GM21360 (cell line): ENCODE measurements at regions not wholly inside any gene's neighbourhood (a gene's known extent, or its start where the extent isn't known, plus 50 kb on each side); places are given as distances from the start of the nearest gene placed in this dataset.
"Not testable (repeated sequence)": the region's sequence is repeated elsewhere in the genome, so short reads cannot be mapped to it uniquely, and the experiment has no call there.

Source experiments
- ATAC-seq: cut with Tn5 transposase; IDR thresholded peaks from one replicate; pipeline ENCODE4 v1.9.1; 2021; ENCODE audit warnings: mild to moderate bottlenecking, moderate library complexity; ENCODE audit not compliant: unreplicated experiment

- not testable (repeated sequence) for ATAC-seq
Measured at GRCh38 chr15:38797506-38797905, 232.9 kb upstream of the RASGRP1 start.

- ATAC-seq, result not testable (repeated sequence)
Measured at GRCh38 chr15:38799202-38799601, 234.6 kb upstream of the RASGRP1 start.

- no peak for ATAC-seq
Measured at GRCh38 chr15:38809621-38810020, 245.0 kb upstream of the RASGRP1 start.

- ATAC-seq, result no peak
Measured at GRCh38 chr15:38810686-38811085, 246.1 kb upstream of the RASGRP1 start.

GRCh38 chr15:38814254-38814653 is 249.6 kb upstream of the RASGRP1 start:
- not testable (repeated sequence) for ATAC-seq

- ATAC-seq, result no peak
Measured at GRCh38 chr15:38814891-38815290, 250.3 kb upstream of the RASGRP1 start.

- peak; percentile 89 for ATAC-seq
Measured at GRCh38 chr15:38817427-38818156, 253.0 kb upstream of the RASGRP1 start.

GRCh38 chr15:38818157-38818790 is 253.7 kb upstream of the RASGRP1 start:
- ATAC-seq, result no peak

- no peak for ATAC-seq
Measured at GRCh38 chr15:38819387-38819950, 254.9 kb upstream of the RASGRP1 start.

GRCh38 chr15:38823263-38823662 is 258.6 kb upstream of the RASGRP1 start:
- no peak for ATAC-seq

GRCh38 chr15:38824719-38825118 is 260.1 kb upstream of the RASGRP1 start:
- no peak for ATAC-seq

- no peak for ATAC-seq
Measured at GRCh38 chr15:38826880-38827279, 262.3 kb upstream of the RASGRP1 start.

GRCh38 chr15:38828031-38828532 is 263.5 kb upstream of the RASGRP1 start:
- no peak for ATAC-seq

- ATAC-seq, result no peak
Measured at GRCh38 chr15:38829086-38829485, 264.5 kb upstream of the RASGRP1 start.

- no peak for ATAC-seq
Measured at GRCh38 chr15:38842226-38842625, 277.6 kb upstream of the RASGRP1 start.

- ATAC-seq, result no peak
Measured at GRCh38 chr15:38843051-38843501, 278.5 kb upstream of the RASGRP1 start.

- ATAC-seq, result no peak
Measured at GRCh38 chr15:38843736-38844590, 279.3 kb upstream of the RASGRP1 start.

- no peak for ATAC-seq
Measured at GRCh38 chr15:38844736-38845135, 280.1 kb upstream of the RASGRP1 start.

GRCh38 chr15:38846346-38846745 is 281.7 kb upstream of the RASGRP1 start:
- no peak for ATAC-seq

- no peak for ATAC-seq
Measured at GRCh38 chr15:38847666-38848065, 283.1 kb upstream of the RASGRP1 start.

- no peak for ATAC-seq
Measured at GRCh38 chr15:38849046-38849445, 284.4 kb upstream of the RASGRP1 start.
